HepG2 (cell line): ENCODE measurements at regions not wholly inside any gene's neighbourhood (a gene's known extent, or its start where the extent isn't known, plus 50 kb on each side); places are given as distances from the start of the nearest gene placed in this dataset.
A peak's percentile ranks its signal among the peaks of the same experiment; 100 is the strongest.

Experiments
- ATAC-seq: fragments of 200-7000 bp; cut with Tn5 transposase; 3 replicates; pipeline ENCODE4 v1.9.1; 2020; ENCODE audit warnings: mild to moderate bottlenecking, moderate library complexity
- BruUV-seq: library from RNA; stranded (reverse); fragments of 400-500 nt; replicated peaks from 2 replicates; lab custom pipeline; 2021; lab: Mats Ljungman, UMichigan
- CTCF ChIA-PET: fragments of 300-600 bp; formaldehyde crosslinking; extraction: SDS; loops from one replicate; lab custom pipeline; 2021; ENCODE audit warnings: low total read pairs, inconsistent platforms, low intra/inter-chr PET ratio; lab: Yijun Ruan, JAX
- POLR2A ChIA-PET: fragments of 350-600 bp; sonication (Branson Sonifier 250); formaldehyde crosslinking; loops from one replicate; lab custom pipeline; 2020; ENCODE audit warnings: antibody characterized with exemption, inconsistent platforms; lab: Yijun Ruan, JAX
- DNase-seq: peaks from one replicate; pipeline ENCODE4 v3.0.0-alpha.2; 2015; ENCODE audit warnings: low spot score
- FAIRE-seq: peaks from 3 replicates; lab custom pipeline; 2011; peaks lifted over from hg19 to GRCh38; lab: Jason Lieb, UNC
- H2AFZ ChIP-seq: one replicate; pipeline ENCODE4 v1.6.1; 2011; ENCODE audit warnings: low read length, inconsistent platforms
- H3K27ac ChIP-seq: fragments of 300-600 bp; 3 replicates; pipeline ENCODE4 v1.8.0; 2011; ENCODE audit warnings: mixed run types, mild to moderate bottlenecking, mixed read lengths, low read length, inconsistent platforms; ENCODE audit not compliant: insufficient read depth; ENCODE audit errors: extremely low read length
- H3K27me3 ChIP-seq, 2 experiments: fragments of 200-600 bp in 1 of 2; 2 replicates in 1 of 2; 3 replicates in 1 of 2; pipeline versions ENCODE4 v1.6.0 to v1.8.0; 2011; ENCODE audit warnings: low read length in 2 of 2, mild to moderate bottlenecking in 2 of 2, moderate library complexity in 2 of 2, inconsistent platforms in 1 of 2; ENCODE audit not compliant: insufficient read depth in 2 of 2, control insufficient read depth in 1 of 2
- H3K36me3 ChIP-seq, 2 experiments: fragments of 200-600 bp in 1 of 2; replicated peaks in 1 of 2; 2 replicates in 1 of 2; 3 replicates in 1 of 2; pipeline versions ENCODE4 v1.5.1 to v1.8.0; 2011; ENCODE audit warnings: low read length in 2 of 2, inconsistent platforms in 1 of 2; ENCODE audit not compliant: insufficient read depth in 2 of 2, control insufficient read depth in 1 of 2
- H3K4me1 ChIP-seq: 2 replicates; pipeline ENCODE4 v1.5.1; 2012; ENCODE audit warnings: low read length, inconsistent platforms; ENCODE audit not compliant: insufficient read depth
- H3K4me2 ChIP-seq: 2 replicates; pipeline ENCODE4 v1.6.0; 2011; ENCODE audit warnings: low read depth, low read length, inconsistent platforms
- H3K4me3 ChIP-seq, 3 experiments: fragments of 200-600 bp in 1 of 3; sonication (generic), shearing (Covaris generic) in 1 of 3; replicated peaks in 1 of 3; 2 replicates each; pipeline ENCODE4 v1.5.1; 2011 to 2016; ENCODE audit warnings: low read length in 3 of 3, inconsistent platforms in 2 of 3, low read depth in 2 of 3, mild to moderate bottlenecking in 2 of 3, control low read depth in 1 of 3, mixed read lengths in 1 of 3; ENCODE audit not compliant: insufficient read depth in 1 of 3
- H3K79me2 ChIP-seq: one replicate; pipeline ENCODE4 v1.6.1; 2011; ENCODE audit warnings: low read length, inconsistent platforms; ENCODE audit not compliant: insufficient read depth
- H3K9ac ChIP-seq: 2 replicates; pipeline ENCODE4 v1.6.0; 2011; ENCODE audit warnings: mild to moderate bottlenecking, low read depth, low read length, inconsistent platforms; ENCODE audit not compliant: insufficient read depth
- H3K9me3 ChIP-seq: 2 replicates; pipeline ENCODE4 v1.5.1; 2012; ENCODE audit warnings: mild to moderate bottlenecking, low read length
- H4K20me1 ChIP-seq: 2 replicates; pipeline ENCODE4 v1.6.0; 2011; ENCODE audit warnings: inconsistent platforms, mild to moderate bottlenecking, low read length, moderate library complexity; ENCODE audit not compliant: insufficient read depth
- CEBPB ChIP-seq: IDR thresholded peaks from 2 replicates; pipeline ENCODE4 v1.6.1; 2011; ENCODE audit warnings: low read depth, low read length, improper control_type of control experiment, borderline replicate concordance
- CTCF ChIP-seq: sonication (generic); formaldehyde crosslinking; IDR thresholded peaks from 2 replicates; pipeline ENCODE4 v1.5.0; 2020; ENCODE audit warnings: mild to moderate bottlenecking, missing genetic modification reagents, moderate library complexity
- HOXA7 ChIP-seq: sonication (generic); formaldehyde crosslinking; IDR thresholded peaks from 2 replicates; pipeline ENCODE4 v1.8.1; 2022; ENCODE audit warnings: mild to moderate bottlenecking, missing genetic modification reagents, moderate library complexity
- MXD1 ChIP-seq: sonication (generic); formaldehyde crosslinking; IDR thresholded peaks from 2 replicates; pipeline ENCODE4 v1.4.0; 2020; ENCODE audit warnings: mild to moderate bottlenecking, missing genetic modification reagents
- NFYC ChIP-seq: IDR thresholded peaks from 2 replicates; pipeline ENCODE4 v1.6.1; 2016; ENCODE audit warnings: missing genetic modification reagents, missing compliant biosample characterization
- NR1H2 ChIP-seq: sonication (generic); formaldehyde crosslinking; IDR thresholded peaks from 2 replicates; pipeline ENCODE4 v1.8.1; 2022; ENCODE audit warnings: low read depth, missing genetic modification reagents, borderline replicate concordance
- PAXIP1 ChIP-seq: sonication (generic); formaldehyde crosslinking; conservative IDR thresholded peaks from 2 replicates; pipeline ENCODE4 v1.4.0; 2020; ENCODE audit warnings: mild to moderate bottlenecking, missing genetic modification reagents, moderate library complexity
- SRSF9 ChIP-seq: fragments of 200-400 bp; formaldehyde crosslinking; IDR thresholded peaks from 2 replicates; pipeline ENCODE4 v1.6.1; 2018; ENCODE audit warnings: borderline replicate concordance, mild to moderate bottlenecking, low read depth, low read length; ENCODE audit not compliant: insufficient read depth, poor library complexity, severe bottlenecking
- ZBTB4 ChIP-seq: sonication (generic); formaldehyde crosslinking; IDR thresholded peaks from 2 replicates; pipeline ENCODE4 v1.4.0; 2020; ENCODE audit warnings: missing genetic modification reagents, mild to moderate bottlenecking, borderline replicate concordance
- ZBTB44 ChIP-seq: sonication (generic); formaldehyde crosslinking; IDR thresholded peaks from 2 replicates; pipeline ENCODE4 v1.4.0; 2020; ENCODE audit warnings: missing genetic modification reagents
- ZMAT5 ChIP-seq: sonication (generic); formaldehyde crosslinking; IDR thresholded peaks from 2 replicates; pipeline ENCODE4 v1.5.0; 2020; ENCODE audit warnings: mild to moderate bottlenecking, low read depth, missing genetic modification reagents, borderline replicate concordance
- ZMYM3 ChIP-seq: sonication (generic); formaldehyde crosslinking; IDR thresholded peaks from 2 replicates; pipeline ENCODE4 v1.5.1; 2020; ENCODE audit warnings: mild to moderate bottlenecking, missing genetic modification reagents
- WGBS: methylation state at CpG from one replicate; pipeline ENCODE4 v1.1.6; 2017; ENCODE audit warnings: low lambda C conversion rate; 5-methylcytosine and 5-hydroxymethylcytosine counted together
- in situ Hi-C: cut with HindIII; loops from 2 replicates; pipeline ENCODE4 v1.10.0; 2017; ENCODE audit warnings: low pct_unique_long_range_greater_than_20kb; ENCODE audit not compliant: extremely low pct_ligation_motif_present
- intact Hi-C: fragments of 100-400 bp; cut with micrococcal nuclease; formaldehyde crosslinking; loops from one replicate; pipeline ENCODE4 v1.10.0; 2022; ENCODE audit not compliant: unreplicated experiment

GRCh38 chr10:55233090-55233489, 432.1 kb upstream of the PCDH15 start:
- CTCF ChIA-PET = no interaction called here
- DNase-seq = no peak

More at GRCh38 chr10:55233090-55233489, 432.1 kb upstream of the PCDH15 start:
- H3K27me3 ChIP-seq = no peaks in the 10 kb centered on the region
- no peak overlapping the region for H3K27ac ChIP-seq
- no peak overlapping the region for H3K9ac ChIP-seq
- H2AFZ ChIP-seq = no peak overlapping the region
- in situ Hi-C loops = loop anchor here (25.0 kb wide), 1 partner anchor 246 kb away; no protein-coding TSS in a partner anchor
- WGBS = 1% methylated on average over 3 of the region's 3 CpGs
- BruUV-seq = no TSS peak
- no peaks in the 10 kb centered on the region for H3K79me2 ChIP-seq
- H3K4me2 ChIP-seq = peak overlapping the region; percentile 27; the same call in 1 of the 2 replicates
- FAIRE-seq (no peak), ATAC-seq (no peak)
- H3K9me3 ChIP-seq = no peaks in the 10 kb centered on the region
- no peaks in the 10 kb centered on the region for H4K20me1 ChIP-seq
- intact Hi-C loops = no loop called here
- no peak overlapping the region for H3K4me3 ChIP-seq
- no peaks in the 10 kb centered on the region for H3K4me1 ChIP-seq
- no peaks in the 10 kb centered on the region for H3K36me3 ChIP-seq
- POLR2A ChIA-PET = no interaction called here
- TF ChIP-seq NFYC (no peak), CEBPB (no peak), MXD1 (CRISPR knock-in tag) (no peak), ZBTB44 (CRISPR knock-in tag) (no peak), CTCF (CRISPR knock-in tag) (no peak), ZMAT5 (no peak), HOXA7 (CRISPR knock-in tag) (no peak), PAXIP1 (CRISPR knock-in tag) (no peak), NR1H2 (CRISPR knock-in tag) (no peak), SRSF9 (no peak), ZBTB4 (CRISPR knock-in tag) (no peak), ZMYM3 (CRISPR knock-in tag) (no peak)
